ENCODE measurements at regions not wholly inside any gene's neighbourhood (a gene's known extent, or its start where the extent isn't known, plus 50 kb on each side); places are given as distances from the start of the nearest gene placed in this dataset.

DNA sequence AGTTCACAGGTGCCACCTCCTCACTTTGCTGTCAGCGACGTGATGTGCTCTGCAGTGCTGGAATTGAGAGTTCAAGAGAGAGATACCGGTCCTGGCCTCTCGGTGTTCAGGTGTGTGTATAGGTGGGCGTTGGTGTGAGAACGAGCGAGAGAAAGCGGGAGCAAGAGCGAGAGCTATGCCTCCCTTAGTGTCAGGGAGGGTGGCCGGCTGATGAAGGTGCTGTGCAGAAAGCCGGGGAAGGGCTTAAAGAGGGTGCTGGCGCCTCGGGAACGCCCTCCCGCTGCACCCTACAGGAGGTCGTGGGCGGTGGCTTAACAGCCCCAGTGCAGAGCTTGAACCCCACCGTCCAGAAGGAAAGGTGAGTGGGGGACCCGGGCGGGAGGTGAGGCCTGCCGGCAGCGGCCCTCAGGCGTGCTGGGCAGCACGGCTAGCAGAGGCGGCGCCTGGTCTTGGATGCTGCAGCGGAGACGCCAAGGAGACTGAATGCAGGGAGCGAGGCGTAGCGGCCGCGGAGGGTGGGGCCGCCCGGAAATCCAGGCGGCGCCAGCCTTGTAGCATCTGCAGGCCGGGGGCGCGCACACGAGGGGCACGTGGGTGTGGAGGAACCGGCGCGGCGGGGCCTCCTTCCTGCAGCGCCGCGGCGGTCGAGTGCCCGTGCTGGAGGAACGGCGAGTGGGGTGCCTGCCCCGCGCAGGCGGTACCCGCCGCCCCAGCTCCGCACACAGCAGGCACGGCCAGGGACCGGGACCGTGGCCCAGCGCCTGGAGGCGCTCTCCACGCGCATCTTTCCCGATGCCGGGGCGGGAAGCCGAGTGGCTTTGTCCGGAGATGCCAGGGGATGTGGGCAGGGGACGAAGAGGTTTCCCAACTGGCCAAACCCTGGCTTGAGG lies 246.8 kb upstream of the TOPAZ1 start:
- TF ChIP-seq, protein P1, sequence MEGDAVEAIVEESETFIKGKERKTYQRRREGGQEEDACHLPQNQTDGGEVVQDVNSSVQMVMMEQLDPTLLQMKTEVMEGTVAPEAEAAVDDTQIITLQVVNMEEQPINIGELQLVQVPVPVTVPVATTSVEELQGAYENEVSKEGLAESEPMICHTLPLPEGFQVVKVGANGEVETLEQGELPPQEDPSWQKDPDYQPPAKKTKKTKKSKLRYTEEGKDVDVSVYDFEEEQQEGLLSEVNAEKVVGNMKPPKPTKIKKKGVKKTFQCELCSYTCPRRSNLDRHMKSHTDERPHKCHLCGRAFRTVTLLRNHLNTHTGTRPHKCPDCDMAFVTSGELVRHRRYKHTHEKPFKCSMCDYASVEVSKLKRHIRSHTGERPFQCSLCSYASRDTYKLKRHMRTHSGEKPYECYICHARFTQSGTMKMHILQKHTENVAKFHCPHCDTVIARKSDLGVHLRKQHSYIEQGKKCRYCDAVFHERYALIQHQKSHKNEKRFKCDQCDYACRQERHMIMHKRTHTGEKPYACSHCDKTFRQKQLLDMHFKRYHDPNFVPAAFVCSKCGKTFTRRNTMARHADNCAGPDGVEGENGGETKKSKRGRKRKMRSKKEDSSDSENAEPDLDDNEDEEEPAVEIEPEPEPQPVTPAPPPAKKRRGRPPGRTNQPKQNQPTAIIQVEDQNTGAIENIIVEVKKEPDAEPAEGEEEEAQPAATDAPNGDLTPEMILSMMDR (IDR thresholded peaks at IDR 0.05; ENCODE audit: unreplicated experiment in 3 of 3): no peak
- H3K27me3 Mint-ChIP-seq (ENCODE audit: low read depth): peaks cover 91% of the 10 kb centered on the region
- H3K27ac Mint-ChIP-seq: no peak overlapping the region
- H3K4me1 Mint-ChIP-seq: peaks cover 34% of the 10 kb centered on the region
- H3K4me3 Mint-ChIP-seq: peak overlapping the region; percentile 66 to 83 (median 82)
- H3K9me3 Mint-ChIP-seq: peaks cover 33% of the 10 kb centered on the region
- peaks cover 10% of the 10 kb centered on the region for H3K36me3 Mint-ChIP-seq (ENCODE audit: low read depth)

DNA sequence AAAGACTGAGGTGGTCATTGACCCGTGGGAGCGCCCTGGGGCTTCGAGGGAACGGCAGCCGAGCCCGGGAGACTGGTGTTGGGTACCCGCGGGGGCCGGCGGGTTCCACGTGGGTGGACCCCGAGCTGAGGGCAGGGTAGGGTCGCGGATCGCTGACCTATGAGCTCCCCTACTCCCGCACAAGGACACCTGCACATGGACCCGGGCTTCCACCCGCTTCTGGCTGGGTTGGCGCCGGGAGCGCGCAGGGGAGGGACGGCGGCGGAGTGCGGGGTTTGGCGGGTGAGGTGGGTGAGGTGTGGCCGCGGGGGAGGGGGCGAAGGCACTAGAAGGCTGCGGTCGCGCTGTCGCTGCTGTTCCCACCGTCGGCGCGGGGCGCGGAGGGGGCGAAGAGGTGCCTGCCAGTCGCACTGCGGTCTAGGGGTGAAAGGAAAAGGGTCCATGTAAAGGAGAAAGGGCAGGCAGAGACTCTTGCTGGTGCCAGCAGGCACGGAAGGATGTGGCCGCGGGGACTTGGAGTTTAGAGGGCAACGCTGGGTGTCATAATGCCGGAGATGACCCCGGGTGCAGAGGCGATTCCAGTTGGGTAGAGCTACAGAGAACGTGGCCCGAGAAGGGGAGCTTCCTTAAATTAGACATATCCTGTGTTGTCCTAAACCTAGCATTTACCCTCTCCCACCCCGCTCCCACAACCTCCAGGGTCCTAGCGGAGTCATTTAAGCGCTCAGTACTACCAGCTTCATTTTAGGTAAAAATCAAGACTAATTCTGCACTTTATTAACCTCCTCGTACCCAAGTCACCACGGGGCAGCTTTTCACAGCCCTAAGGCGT lies 245.9 kb upstream of the TOPAZ1 start:
- Mint-ChIP-seq H3K27me3 (ENCODE audit: low read depth) (peaks cover 96% of the 10 kb centered on the region), H3K4me1 (peaks cover 34% of the 10 kb centered on the region), H3K27ac (no peak overlapping the region), H3K9me3 (peaks cover 30% of the 10 kb centered on the region), H3K4me3 (peak overlapping the region; percentile 76 to 87 (median 83)), H3K36me3 (ENCODE audit: low read depth) (peaks cover 8% of the 10 kb centered on the region)
- TF ChIP-seq, protein P1 (IDR thresholded peaks at IDR 0.05; ENCODE audit: unreplicated experiment in 3 of 3): no peak

DNA sequence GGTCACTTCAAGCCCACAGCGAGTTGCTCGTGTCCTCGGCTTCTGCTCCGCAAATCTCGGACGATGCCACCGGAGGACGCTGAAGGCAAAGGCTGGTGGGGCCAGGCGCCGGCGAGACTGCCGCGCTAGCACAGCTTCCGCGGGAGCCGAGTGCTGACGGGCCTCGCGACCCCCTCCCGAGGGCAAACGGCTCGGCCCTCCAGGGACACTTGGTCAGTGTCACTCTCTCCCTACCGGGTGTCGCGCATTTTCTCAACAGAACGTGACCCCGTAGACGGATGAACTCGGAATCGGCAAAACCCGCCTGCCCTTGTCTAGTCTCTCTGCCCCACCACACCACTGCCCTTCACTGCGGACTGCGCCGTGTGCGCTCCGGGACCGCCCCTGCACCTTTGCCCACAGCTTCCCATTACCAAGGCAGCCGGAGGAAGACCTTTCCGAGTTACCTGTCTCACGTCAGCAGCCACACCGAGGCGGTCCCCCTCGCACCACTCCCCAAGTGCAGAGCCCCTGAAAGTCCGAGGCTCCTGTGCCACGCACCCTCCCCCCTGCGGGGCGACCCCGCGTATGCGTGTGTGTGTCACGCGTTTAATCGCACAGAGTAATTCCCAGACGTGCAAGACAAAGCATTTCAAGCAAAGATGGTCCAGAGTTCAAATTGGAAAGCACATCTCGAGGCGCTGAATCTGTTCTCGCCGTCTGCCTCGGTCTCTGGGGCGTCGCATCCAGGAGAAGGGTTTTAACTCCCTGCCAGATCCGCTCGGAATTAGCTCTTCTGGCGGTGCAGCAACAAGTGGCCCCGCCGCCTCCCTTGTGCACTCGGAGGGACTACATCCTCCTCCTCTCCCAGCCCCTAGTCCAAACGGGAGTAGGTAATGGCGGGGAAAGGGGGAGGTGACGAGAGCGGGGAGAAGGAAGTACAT lies 245.0 kb upstream of the TOPAZ1 start:
- Mint-ChIP-seq H3K4me3 (peak overlapping the region; percentile 76 to 87 (median 83)), H3K27ac (no peak overlapping the region), H3K27me3 (ENCODE audit: low read depth) (peaks cover 97% of the 10 kb centered on the region), H3K36me3 (ENCODE audit: low read depth) (peaks cover 4% of the 10 kb centered on the region), H3K9me3 (peaks cover 23% of the 10 kb centered on the region), H3K4me1 (peaks cover 34% of the 10 kb centered on the region)
- TF ChIP-seq, protein P1 (IDR thresholded peaks at IDR 0.05; ENCODE audit: unreplicated experiment in 3 of 3): no peak

DNA sequence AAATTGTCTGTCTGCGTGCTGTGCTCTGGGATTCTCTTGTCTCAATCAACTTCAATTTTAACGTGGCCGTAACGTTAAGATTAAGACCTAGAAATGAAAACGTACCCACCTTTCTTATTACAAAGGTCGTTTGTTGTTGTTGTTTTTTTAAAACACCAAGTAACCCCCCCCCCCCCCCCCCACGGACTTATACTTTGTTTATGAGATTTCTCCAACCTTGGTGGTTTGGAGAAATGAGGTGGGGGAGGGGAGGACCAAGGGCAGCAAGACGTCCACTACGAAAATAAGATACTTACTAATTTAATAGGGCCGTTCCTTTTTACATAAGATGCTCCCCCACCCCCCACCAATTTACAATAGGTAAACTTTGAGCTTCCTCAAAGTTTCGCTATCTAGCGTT lies 244.4 kb upstream of the TOPAZ1 start:
- Mint-ChIP-seq H3K36me3 (ENCODE audit: low read depth) (no peaks in the 10 kb centered on the region), H3K4me3 (peak overlapping the region; percentile 83 to 87 (median 85)), H3K4me1 (peaks cover 34% of the 10 kb centered on the region), H3K9me3 (peaks cover 19% of the 10 kb centered on the region), H3K27ac (no peak overlapping the region), H3K27me3 (ENCODE audit: low read depth) (peaks cover 97% of the 10 kb centered on the region)
- TF ChIP-seq, protein P1 (IDR thresholded peaks at IDR 0.05; ENCODE audit: unreplicated experiment in 3 of 3): no peak

DNA sequence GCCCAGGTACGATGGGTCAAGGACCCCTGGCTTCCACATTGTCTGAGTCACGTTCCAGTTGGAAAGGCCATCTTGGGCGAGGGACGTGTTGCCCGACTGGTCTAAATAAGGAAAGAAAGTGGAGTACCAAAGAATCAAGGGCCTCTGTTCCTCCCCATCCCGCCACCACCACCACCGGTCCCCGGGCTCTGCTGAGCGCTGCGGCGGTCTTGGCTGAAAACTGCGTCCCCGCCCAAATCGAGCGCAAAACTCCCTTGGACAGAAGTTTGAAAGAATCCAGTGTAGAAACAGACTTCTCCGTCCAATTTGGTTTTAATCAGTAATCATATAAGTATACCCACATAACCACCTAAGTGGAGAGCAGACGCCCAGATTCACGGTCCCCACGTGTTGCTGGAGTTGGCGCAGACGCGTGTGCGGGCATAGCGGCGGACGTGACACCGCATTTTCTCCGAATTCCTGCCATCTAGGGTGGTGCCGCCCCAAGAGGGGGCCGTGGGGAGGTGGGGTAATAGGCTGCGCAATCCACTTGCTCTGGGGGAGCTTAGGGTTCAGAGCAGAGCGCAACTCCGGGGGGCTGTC lies 243.8 kb upstream of the TOPAZ1 start:
- TF ChIP-seq, protein P1 (IDR thresholded peaks at IDR 0.05; ENCODE audit: unreplicated experiment in 3 of 3): no peak
- H3K4me1 Mint-ChIP-seq: peaks cover 34% of the 10 kb centered on the region
- no peak overlapping the region for H3K27ac Mint-ChIP-seq
- peaks cover 16% of the 10 kb centered on the region for H3K9me3 Mint-ChIP-seq
- H3K4me3 Mint-ChIP-seq: peak overlapping the region; percentile 83 to 86 (median 85)
- peaks cover 97% of the 10 kb centered on the region for H3K27me3 Mint-ChIP-seq (ENCODE audit: low read depth)
- no peaks in the 10 kb centered on the region for H3K36me3 Mint-ChIP-seq (ENCODE audit: low read depth)
